ENCODE measurements at regions not wholly inside any gene's neighbourhood (a gene's known extent, or its start where the extent isn't known, plus 50 kb on each side); places are given as distances from the start of the nearest gene placed in this dataset. TPM values are rescaled to one million over a fixed set of nuclear protein-coding genes. Genes with fewer than 3 reads are reported as not detected.

Small RNA genes lying in the stretch of these regions (small RNA-seq; reads per million reads assigned to genes)
- gene CU639417.2: not detected
